ENCODE measurements at regions not wholly inside any gene's neighbourhood (a gene's known extent, or its start where the extent isn't known, plus 50 kb on each side); places are given as distances from the start of the nearest gene placed in this dataset.
"Not testable (repeated sequence)": the region's sequence is repeated elsewhere in the genome, so short reads cannot be mapped to it uniquely, and the experiment has no call there.

GRCh38 chr7:159213253-159213652, 68.6 kb upstream of the VIPR2 start:
- DNase-seq (ENCODE audit: low spot score): no peak
- in situ Hi-C loops (cut with HindIII; ENCODE audit: low sequenced_read_pairs): no loop called here

GRCh38 chr7:159212226-159212625, 67.6 kb upstream of the VIPR2 start:
- DNase-seq (ENCODE audit: low spot score): no peak
- in situ Hi-C loops (cut with HindIII; ENCODE audit: low sequenced_read_pairs): no loop called here

DNA sequence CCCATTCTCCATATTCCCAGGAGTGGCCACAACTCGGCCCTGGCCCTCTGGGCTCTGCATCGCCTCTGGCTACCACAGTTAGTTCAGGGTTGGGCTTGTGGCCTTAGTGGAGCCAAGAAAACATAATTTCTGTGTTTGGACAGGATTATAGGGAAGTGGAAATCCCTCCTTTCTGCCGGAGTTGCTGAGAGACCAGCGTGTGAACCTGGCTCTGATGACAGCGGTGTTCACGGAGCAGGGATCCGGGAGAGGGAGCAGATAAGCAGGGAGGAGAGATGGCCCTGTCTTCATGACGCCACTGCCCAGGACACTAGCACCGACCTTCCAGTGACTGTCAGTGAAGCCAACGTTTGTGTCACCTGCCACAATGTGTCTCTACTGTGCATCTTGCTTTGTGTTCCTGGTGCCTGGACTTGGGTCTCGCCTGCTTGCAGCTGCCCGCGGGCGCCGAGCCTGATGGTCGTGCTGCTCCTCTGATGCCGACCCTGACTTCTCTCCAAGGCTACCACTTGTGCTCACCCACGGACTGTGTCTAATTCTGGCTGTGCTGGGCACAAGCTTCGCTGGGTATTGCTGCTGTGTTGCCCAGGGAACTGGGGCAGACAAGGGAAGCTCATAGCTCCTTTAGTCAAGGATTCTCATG, 67.0 kb upstream of the VIPR2 start:
- DNase-seq (ENCODE audit: low spot score): peak; percentile 15
- in situ Hi-C loops (cut with HindIII; ENCODE audit: low sequenced_read_pairs): no loop called here

DNA sequence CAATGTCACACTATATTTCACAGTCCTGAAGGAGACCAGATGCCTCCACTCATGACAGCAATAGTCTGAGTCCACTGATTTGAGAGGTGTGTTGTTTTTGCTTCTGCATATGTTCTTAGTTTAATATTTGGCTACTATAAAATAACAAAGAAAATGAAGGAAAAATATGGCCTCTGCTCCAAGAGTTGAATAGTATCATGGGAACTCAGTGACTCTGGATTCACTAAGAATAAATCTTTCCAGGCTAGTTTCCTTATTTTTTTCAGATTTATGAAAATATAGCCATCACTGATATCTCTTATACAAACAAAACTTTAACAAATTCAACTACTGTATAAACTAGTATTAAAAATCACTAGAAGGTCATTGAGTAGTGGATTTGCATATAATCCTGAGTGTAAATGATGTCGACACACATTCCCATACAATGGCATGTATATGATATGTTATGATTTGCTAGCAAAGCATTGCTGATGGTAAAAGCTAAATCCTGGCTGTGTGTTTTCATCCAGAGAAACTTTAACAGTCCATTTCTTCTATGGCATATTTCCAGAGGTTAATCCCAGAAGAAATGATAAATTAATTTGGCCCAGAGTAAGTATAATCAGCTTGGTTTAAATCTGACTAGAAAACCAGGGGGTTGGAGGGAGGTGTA, 66.0 kb upstream of the VIPR2 start:
- in situ Hi-C loops (cut with HindIII; ENCODE audit: low sequenced_read_pairs): no loop called here
- DNase-seq (ENCODE audit: low spot score): no peak

GRCh38 chr7:159209429-159209828, 64.8 kb upstream of the VIPR2 start:
- no peak for DNase-seq (ENCODE audit: low spot score)
- in situ Hi-C loops (cut with HindIII; ENCODE audit: low sequenced_read_pairs): no loop called here

GRCh38 chr7:159207951-159208350, 63.3 kb upstream of the VIPR2 start:
- no peak for DNase-seq (ENCODE audit: low spot score)
- in situ Hi-C loops (cut with HindIII; ENCODE audit: low sequenced_read_pairs): no loop called here

DNA sequence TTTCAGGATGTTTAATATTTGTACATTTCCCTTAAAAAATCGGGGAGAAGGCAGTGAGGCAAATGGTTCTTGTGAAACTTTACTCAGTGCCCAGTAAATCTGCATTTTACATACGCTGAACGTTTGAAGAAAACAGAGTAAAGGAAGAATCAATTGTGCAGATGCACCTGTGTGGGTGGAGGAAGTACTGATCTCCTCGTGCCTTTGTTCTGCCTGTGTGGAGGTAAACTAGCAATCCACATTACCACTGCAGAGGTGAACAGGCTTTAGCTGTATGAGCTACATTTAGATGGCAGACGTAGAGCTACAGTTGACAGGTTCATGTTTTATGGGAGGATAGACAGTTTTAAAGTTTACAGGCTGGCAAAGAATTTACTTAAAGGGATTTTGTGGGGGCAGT, 62.7 kb upstream of the VIPR2 start:
- in situ Hi-C loops (cut with HindIII; ENCODE audit: low sequenced_read_pairs): no loop called here
- DNase-seq (ENCODE audit: low spot score): no peak

GRCh38 chr7:159205833-159206232, 61.2 kb upstream of the VIPR2 start:
- in situ Hi-C loops (cut with HindIII; ENCODE audit: low sequenced_read_pairs): no loop called here
- DNase-seq (ENCODE audit: low spot score): no peak

- no peak for DNase-seq (ENCODE audit: low spot score)
- in situ Hi-C loops (cut with HindIII; ENCODE audit: low sequenced_read_pairs): no loop called here
These were observed 60.0 kb upstream of the VIPR2 start for GRCh38 chr7:159204664-159205063.

DNA sequence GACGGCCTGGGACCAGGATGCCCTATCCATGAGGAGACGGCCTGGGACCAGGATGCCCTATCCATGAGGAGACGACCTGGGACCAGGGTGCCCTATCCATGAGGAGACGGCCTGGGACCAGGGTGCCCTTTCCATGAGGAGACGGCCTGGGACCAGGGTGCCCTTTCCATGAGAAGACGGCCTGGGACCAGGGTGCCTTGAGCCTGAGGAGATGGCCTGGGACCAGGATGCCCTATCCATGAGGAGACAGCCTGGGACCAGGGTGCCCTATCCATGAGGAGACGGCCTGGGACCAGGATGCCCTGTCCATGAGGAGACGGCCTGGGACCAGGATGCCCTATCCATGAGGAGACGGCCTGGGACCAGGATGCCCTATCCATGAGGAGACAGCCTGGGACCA, 58.6 kb upstream of the VIPR2 start:
- in situ Hi-C loops (cut with HindIII; ENCODE audit: low sequenced_read_pairs): not testable (repeated sequence)

DNA sequence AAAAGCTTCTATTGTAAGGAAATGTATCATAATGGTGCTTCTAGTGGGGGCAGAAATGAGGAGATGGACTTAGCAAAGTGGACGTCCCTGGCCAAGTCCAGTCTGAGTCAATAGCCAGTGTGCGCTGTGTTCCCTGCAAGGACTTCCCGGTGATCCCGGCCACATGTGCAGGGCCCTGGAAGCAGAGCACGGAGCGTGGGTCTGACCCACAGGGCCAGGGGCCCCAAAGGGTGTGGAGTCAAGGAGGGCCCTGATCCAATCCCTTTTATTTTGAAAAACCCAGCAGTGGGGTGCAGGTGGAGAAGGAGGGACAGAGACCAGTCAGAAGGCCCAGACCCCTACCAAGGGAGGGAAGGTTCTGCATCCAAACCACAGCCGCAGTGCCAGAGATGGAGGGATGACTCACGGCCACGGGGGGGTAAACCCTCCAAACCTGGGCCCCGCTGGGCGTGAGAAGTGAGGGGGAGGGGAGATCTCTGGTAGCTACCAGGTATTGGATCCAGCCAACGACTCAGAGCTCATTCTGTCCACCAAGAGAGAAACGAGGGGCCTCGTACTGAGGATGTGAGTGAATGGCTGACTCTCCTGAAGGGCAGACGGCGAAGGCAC, 57.2 kb upstream of the VIPR2 start:
- DNase-seq (ENCODE audit: low spot score): no peak

More for the DNA sequence above, 58.6 kb upstream of the VIPR2 start:
- not testable (repeated sequence) for DNase-seq (ENCODE audit: low spot score)

GRCh38 chr7:159200421-159200820, 55.8 kb upstream of the VIPR2 start:
- DNase-seq (ENCODE audit: low spot score): no peak
- in situ Hi-C loops (cut with HindIII; ENCODE audit: low sequenced_read_pairs): no loop called here

More for the DNA sequence above, 57.2 kb upstream of the VIPR2 start:
- in situ Hi-C loops (cut with HindIII; ENCODE audit: low sequenced_read_pairs): no loop called here

DNA sequence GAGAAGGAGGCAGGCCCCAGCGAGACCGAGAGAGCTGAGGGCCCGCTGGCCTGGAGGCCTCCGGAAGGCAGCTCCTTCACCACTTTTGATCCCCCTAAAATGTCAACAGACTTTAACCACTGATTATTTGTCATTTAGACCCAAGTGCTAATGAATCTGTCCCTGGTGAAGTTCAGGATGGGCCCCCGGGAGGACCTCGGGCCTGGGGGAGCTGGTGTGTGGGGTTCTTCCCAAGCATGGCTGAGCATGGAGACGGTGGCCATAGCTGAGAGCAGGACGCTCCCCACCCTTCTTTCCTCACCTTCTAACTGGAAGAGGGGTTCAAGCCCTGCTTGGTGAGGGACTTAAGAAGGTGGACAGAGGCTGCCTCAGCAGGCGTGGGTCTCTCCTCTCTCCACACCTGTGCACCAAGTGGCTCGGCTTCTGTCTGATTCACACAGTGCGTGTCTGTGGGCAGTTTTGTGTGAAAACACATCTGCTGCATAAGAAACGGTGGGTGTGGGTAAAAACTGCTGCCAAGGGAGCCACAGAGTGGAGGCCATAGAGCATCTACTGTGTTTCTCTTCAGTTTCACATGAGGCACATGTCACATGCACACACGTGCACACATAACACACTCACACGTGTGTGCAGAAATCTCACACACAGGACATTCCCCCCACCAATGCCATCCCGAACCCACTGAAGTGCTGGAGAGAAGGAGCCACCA, 53.5 kb upstream of the VIPR2 start:
- DNase-seq (ENCODE audit: low spot score): no peak
- in situ Hi-C loops (cut with HindIII; ENCODE audit: low sequenced_read_pairs): no loop called here

GRCh38 chr7:159197066-159197975, 52.7 kb upstream of the VIPR2 start:
- in situ Hi-C loops (cut with HindIII; ENCODE audit: low sequenced_read_pairs): no loop called here

DNA sequence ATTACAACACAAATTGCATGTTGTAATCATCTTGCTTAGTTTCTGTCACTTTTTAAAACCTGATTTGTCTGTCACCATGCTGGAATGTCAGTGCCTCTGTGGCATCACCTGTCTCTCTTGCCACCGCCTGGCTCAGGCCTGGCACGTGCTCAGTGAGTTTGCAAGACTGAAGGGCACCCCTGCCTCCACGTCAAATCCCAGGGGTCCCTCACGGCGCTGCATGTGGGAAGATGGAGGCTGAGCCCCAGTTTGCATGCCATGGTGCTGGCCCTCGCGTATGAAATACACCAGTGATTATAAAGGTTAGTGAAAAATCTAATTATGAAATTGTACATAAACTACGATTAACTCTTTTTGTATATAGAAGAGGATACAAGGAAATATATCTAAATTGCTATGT, 51.9 kb upstream of the VIPR2 start:
- in situ Hi-C loops (cut with HindIII; ENCODE audit: low sequenced_read_pairs): no loop called here

More at GRCh38 chr7:159197066-159197975, 52.7 kb upstream of the VIPR2 start:
- no peak for DNase-seq (ENCODE audit: low spot score)

GRCh38 chr7:159195946-159196345, 51.3 kb upstream of the VIPR2 start:
- DNase-seq (ENCODE audit: low spot score): no peak
- in situ Hi-C loops (cut with HindIII; ENCODE audit: low sequenced_read_pairs): no loop called here

More for the DNA sequence above, 51.9 kb upstream of the VIPR2 start:
- DNase-seq (ENCODE audit: low spot score): no peak
